ELF-1 (cell line): ENCODE measurements at regions not wholly inside any gene's neighbourhood (a gene's known extent, or its start where the extent isn't known, plus 50 kb on each side); places are given as distances from the start of the nearest gene placed in this dataset.

Experiments
- DNase-seq: peaks from one replicate; pipeline ENCODE4 v3.0.0-alpha.2; 2016; ENCODE audit warnings: low read depth, low spot score

DNA sequence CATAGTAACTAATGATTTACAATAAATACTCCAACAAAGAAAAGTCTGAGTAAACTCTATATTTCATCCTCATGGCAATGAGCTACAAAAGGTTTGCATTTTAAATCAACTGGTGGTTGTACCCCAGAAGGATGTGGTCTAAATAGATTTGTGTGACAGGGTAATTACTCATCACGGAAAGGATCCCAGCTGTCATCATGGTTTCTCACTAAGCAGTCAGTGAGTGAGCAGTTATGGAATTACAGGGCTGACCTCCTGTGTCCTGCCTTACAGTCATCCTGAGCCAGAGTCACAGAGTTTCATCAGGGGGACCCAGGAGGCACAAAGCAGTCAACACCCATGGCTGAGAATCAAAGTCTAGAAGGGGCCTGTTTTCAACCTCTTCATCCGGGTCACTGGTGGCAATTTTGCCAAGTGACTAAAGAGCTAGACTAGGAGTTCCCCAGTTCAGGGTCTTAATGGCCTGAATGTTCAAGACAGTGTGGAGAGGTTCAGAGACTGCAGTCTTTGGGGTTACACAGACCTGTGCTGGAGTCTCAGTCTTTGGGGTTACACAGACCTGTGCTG, 210.7 kb upstream of the SLC24A2 start:
- no peak for DNase-seq

- no peak for DNase-seq
Observed at GRCh38 chr9:19998823-19999455, 210.1 kb upstream of the SLC24A2 start.

DNA sequence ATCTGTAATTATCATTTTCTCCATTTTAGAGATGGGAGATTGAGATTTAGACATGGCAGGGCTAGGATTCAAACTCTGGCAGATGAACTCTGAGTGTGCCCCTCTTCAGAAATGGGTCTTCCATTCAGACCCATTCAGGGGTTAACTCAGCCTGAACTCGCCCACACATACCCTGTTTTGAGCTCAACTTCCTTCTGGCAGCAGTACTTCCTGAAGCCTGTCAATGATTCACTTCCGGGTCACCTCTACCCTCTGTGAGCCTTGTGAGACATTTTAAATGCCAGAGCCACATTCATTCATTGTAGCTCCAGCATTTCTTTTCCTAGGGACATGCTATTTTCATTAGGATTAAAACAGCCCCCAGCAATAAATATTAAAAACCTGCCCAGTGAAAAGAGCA, 209.3 kb upstream of the SLC24A2 start:
- no peak for DNase-seq

- no peak for DNase-seq
Observed at GRCh38 chr9:19995619-19996018, 206.8 kb upstream of the SLC24A2 start.

DNA sequence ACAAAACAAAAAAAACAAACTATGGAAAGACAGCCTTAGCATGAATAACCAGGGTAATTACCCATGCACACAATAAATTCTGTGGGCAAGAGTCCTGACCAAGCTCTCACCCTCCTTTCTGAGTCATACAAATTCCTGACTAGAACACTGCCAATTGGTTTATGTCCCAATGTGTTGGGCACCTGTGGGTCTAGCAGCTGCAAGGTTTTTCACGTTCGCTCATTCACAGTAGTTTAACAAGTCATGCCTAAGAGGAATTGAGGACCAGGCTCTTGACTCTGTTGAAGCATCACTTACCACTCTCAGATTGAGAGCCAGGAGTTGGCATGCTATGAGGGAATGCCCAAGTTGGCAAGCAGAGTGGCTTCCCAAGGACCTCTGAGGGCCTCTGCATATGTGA, 205.5 kb upstream of the SLC24A2 start:
- no peak for DNase-seq

- DNase-seq = no peak
Observed at GRCh38 chr9:19992556-19992955, 203.7 kb upstream of the SLC24A2 start.

GRCh38 chr9:19989213-19989612, 200.4 kb upstream of the SLC24A2 start:
- DNase-seq = no peak

GRCh38 chr9:19988281-19988680, 199.4 kb upstream of the SLC24A2 start:
- no peak for DNase-seq

- DNase-seq = no peak
Observed at GRCh38 chr9:19985081-19985480, 196.2 kb upstream of the SLC24A2 start.

- DNase-seq = no peak
Observed at GRCh38 chr9:19976226-19976625, 187.4 kb upstream of the SLC24A2 start.

DNA sequence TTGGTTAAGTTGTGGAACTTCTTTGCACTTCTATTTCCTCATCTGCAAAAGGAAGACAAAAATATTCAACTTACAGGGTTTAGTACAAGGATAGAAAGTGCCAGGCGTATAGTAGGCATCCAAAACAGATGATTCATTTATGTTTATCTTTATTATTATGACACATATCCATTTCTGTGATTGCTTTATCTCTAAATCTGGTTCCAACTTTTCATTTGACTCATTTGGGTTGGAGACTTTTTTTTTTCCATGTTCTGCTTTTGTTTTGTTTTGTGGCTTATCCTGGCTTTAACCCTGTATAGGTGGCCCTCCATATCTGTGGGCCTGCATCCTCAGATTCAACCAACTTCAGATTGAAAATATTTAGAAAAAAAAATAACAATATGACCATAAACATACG, 186.7 kb upstream of the SLC24A2 start:
- no peak for DNase-seq

GRCh38 chr9:19969721-19970120, 180.9 kb upstream of the SLC24A2 start:
- DNase-seq = no peak

GRCh38 chr9:19967888-19968459, 179.1 kb upstream of the SLC24A2 start:
- peak; percentile 22 for DNase-seq

- no peak for DNase-seq
Observed at GRCh38 chr9:19967216-19967887, 178.5 kb upstream of the SLC24A2 start.

DNA sequence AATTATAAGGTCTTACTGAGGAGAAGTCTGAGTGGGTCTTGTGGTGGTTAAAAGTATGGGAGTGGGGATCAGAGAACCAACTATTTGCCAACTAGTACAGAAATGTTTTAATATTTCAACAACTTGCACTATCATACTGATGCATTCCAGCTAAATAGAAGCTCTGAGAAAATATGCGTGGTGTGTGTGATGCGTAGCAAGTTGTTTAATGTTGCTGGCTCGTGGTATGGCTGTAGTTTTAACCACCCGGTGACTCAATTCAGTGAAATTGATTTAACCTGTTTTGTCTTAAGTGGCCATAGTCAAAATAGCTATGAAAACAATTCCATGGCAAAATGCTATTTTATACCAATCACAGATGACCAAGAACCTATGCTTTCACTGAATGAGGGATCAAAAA, 176.5 kb upstream of the SLC24A2 start:
- no peak for DNase-seq

GRCh38 chr9:19947996-19948395, 159.2 kb upstream of the SLC24A2 start:
- no peak for DNase-seq

DNA sequence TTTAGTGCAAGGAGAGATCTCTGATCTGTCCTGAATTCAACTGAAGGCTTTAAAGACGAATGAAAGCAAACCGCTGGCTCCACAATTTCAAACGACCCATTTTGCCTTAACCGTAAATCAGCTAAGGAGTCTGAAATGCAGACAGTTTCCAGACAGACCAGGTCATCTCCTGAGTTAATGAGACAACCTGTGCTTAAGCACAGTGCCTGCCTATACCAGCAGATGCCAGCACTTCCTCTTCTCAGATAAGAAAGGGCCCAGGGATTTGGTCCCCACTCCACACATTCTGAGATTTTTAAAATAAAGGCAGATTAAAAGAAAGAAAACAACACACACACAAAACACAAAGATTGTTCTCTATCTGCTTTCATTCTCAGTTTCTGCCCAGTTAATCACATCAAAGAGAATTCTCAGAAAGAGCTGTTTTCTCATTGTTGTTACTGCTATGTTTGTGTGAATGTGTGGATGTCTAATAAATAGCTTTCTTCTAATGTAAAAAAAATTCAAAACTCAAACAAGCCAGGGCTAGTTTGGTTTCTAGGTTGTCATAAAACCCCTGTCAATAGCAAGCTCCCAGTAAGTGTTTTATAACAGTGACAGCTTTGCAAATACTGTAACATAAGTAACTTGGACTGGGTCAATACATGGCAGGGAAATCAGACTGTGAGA, 157.7 kb upstream of the SLC24A2 start:
- no peak for DNase-seq

DNA sequence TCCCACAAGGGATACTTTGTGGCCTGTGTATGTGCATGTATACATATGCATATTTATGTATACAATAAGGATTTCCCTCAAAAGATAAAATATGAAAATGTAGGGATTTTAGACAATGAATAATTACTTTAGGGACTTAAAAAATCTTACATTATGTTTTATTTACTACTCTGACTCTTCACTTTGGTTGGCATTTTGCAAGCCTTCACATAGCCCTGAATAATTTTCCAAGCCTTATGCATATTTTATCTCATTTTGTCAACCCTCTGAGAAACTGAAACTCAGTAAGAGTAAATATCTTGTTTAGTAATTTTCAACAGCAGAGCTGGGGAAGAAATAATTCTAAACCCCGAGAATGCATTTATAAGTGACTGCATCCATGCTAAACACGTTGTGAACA, 153.0 kb upstream of the SLC24A2 start:
- no peak for DNase-seq

GRCh38 chr9:19940811-19941535, 152.1 kb upstream of the SLC24A2 start:
- DNase-seq = peak; percentile 30

- no peak for DNase-seq
Observed at GRCh38 chr9:19939734-19940278, 151.0 kb upstream of the SLC24A2 start.

DNA sequence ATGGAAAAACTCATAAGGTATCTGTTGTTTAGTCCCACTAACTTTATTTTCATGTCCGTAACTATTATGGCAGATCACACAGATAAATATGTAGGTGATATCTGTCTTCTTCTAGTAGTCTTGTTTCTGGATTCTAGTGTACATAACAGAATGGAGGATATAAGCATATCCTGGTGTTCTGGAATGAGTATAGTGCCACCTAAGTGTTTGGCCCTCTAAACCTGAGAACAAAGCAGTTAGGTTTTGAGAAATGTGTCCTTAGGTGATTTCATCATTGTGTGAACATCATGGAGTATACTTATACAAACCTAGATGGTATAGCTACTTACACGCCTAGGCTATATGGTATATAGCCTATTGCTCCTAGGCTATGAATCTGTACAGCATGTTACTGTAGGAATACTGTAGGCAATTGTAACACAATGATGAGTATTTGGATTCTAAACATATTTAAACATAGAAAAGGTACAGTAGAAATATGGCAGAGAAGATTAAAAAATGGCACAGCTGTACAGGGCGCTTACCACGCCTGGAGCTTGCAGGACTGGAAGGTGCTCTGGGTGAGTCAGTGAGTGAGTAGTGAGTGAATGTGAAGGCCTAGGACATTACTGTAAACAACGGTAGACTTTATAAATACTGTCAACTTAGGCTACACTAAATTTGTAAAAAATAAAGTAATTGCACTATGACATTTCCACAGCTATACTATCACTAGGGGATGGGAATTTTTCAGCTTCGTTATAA, 150.3 kb upstream of the SLC24A2 start:
- DNase-seq = no peak
